ENCODE measurements at regions not wholly inside any gene's neighbourhood (a gene's known extent, or its start where the extent isn't known, plus 50 kb on each side); places are given as distances from the start of the nearest gene placed in this dataset.

- WGBS, 2 donors = 73 to 78% methylated on average over 19 to 23 of the region's 23 CpGs
- no peak overlapping the region for H3K27ac ChIP-seq
- peak; percentile 11 for DNase-seq
- H3K36me3 ChIP-seq (ENCODE audit: low read depth, missing control alignments) = no peaks in the 10 kb centered on the region
- H3K27me3 ChIP-seq = no peaks in the 10 kb centered on the region
- TF ChIP-seq POLR2A (IDR thresholded peaks at IDR 0.05) = no peak
- TF ChIP-seq, protein P1, sequence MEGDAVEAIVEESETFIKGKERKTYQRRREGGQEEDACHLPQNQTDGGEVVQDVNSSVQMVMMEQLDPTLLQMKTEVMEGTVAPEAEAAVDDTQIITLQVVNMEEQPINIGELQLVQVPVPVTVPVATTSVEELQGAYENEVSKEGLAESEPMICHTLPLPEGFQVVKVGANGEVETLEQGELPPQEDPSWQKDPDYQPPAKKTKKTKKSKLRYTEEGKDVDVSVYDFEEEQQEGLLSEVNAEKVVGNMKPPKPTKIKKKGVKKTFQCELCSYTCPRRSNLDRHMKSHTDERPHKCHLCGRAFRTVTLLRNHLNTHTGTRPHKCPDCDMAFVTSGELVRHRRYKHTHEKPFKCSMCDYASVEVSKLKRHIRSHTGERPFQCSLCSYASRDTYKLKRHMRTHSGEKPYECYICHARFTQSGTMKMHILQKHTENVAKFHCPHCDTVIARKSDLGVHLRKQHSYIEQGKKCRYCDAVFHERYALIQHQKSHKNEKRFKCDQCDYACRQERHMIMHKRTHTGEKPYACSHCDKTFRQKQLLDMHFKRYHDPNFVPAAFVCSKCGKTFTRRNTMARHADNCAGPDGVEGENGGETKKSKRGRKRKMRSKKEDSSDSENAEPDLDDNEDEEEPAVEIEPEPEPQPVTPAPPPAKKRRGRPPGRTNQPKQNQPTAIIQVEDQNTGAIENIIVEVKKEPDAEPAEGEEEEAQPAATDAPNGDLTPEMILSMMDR (IDR thresholded peaks at IDR 0.05) = no peak
- peaks cover 6% of the 10 kb centered on the region for H3K4me1 ChIP-seq
- intact Hi-C loops (cut with DNase I; ENCODE audit: low total_unique reads) = no loop called here
- no peaks in the 10 kb centered on the region for H3K9me3 ChIP-seq
- no peak overlapping the region for H3K4me3 ChIP-seq
Measured at GRCh38 chr6:169864148-169865020, 113.0 kb downstream of the ERMARD start.

DNA sequence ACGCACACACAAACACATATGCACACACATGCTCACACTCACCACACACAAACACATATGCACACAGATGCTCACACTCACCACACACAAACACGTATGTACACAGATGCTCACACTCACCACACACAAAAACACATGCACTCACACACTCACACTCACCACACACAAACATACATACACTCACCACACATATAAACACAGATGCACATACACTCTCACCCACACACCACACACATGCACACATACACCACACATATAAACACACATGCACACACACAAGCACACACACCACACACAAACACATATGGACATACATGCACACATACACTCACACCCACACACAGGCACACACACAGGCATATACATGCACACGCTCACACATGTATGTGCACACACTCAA, 112.3 kb downstream of the ERMARD start:
- intact Hi-C loops (cut with DNase I; ENCODE audit: low total_unique reads) = no loop called here
- no peaks in the 10 kb centered on the region for H3K36me3 ChIP-seq (ENCODE audit: low read depth, missing control alignments)
- DNase-seq = peak; percentile 3
- WGBS, 2 donors = 62 to 74% methylated on average over 3 of the region's 3 CpGs
- H3K9me3 ChIP-seq = no peaks in the 10 kb centered on the region
- no peak for TF ChIP-seq POLR2A (IDR thresholded peaks at IDR 0.05)
- TF ChIP-seq, protein P1 (IDR thresholded peaks at IDR 0.05) = no peak
- H3K27ac ChIP-seq = no peak overlapping the region
- H3K4me3 ChIP-seq = no peak overlapping the region
- no peaks in the 10 kb centered on the region for H3K27me3 ChIP-seq
- peaks cover 6% of the 10 kb centered on the region for H3K4me1 ChIP-seq

DNA sequence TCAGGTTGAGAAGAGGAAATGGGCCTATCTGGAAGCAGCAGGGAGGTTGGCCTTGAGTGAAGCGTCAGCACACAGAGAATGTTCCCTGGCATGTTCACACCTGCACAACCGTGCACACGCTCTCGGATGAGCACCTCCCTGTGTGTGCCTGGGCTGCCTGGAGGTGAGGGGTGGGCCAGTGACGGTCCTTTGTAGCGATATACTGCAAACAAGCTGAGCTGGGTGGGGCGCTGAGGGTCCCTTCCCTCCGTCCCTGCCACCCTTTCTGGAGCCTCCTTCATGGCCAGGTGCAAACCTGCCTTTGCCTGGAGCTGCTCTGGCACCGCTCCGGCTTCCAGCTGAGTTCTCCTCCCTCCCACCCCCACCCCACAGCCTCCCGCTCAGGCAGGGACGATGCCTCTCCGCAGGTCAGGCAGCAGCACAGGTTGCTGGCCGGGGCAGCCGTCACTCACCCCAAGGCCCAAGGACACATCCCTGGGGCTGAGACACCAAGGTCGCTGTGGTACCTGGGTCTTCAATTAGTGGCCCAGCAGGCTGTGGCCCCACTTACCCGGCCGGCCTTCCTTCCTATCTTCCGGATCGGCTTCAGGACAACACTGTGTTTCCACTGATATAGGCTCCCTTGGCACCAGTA, 111.6 kb downstream of the ERMARD start:
- H3K36me3 ChIP-seq (ENCODE audit: low read depth, missing control alignments) = no peaks in the 10 kb centered on the region
- no peak overlapping the region for H3K27ac ChIP-seq
- TF ChIP-seq, protein P1 (IDR thresholded peaks at IDR 0.05) = no peak
- TF ChIP-seq POLR2A (IDR thresholded peaks at IDR 0.05) = no peak
- H3K9me3 ChIP-seq = no peaks in the 10 kb centered on the region
- 50 to 59% methylated on average over 15 to 19 of the region's 20 CpGs for WGBS, 2 donors
- intact Hi-C loops (cut with DNase I; ENCODE audit: low total_unique reads) = no loop called here
- peak; percentile 12 for DNase-seq
- peaks cover 6% of the 10 kb centered on the region for H3K4me1 ChIP-seq
- no peak overlapping the region for H3K4me3 ChIP-seq
- H3K27me3 ChIP-seq = no peaks in the 10 kb centered on the region

GRCh38 chr6:169862043-169862891, 110.8 kb downstream of the ERMARD start:
- TF ChIP-seq POLR2A (IDR thresholded peaks at IDR 0.05) = no peak
- TF ChIP-seq, protein P1 (IDR thresholded peaks at IDR 0.05) = no peak
- no peak overlapping the region for H3K27ac ChIP-seq
- peak; percentile 32 for DNase-seq
- no peaks in the 10 kb centered on the region for H3K36me3 ChIP-seq (ENCODE audit: low read depth, missing control alignments)
- intact Hi-C loops (cut with DNase I; ENCODE audit: low total_unique reads) = no loop called here
- 56 to 59% methylated on average over 15 to 17 of the region's 17 CpGs for WGBS, 2 donors
- H3K27me3 ChIP-seq = no peaks in the 10 kb centered on the region
- no peak overlapping the region for H3K4me3 ChIP-seq
- H3K4me1 ChIP-seq = peaks cover 6% of the 10 kb centered on the region
- H3K9me3 ChIP-seq = no peaks in the 10 kb centered on the region

Data from testis (tissue), 2 donors.